Tibial nerve (tissue), 3 donors: ENCODE measurements at regions not wholly inside any gene's neighbourhood (a gene's known extent, or its start where the extent isn't known, plus 50 kb on each side); places are given as distances from the start of the nearest gene placed in this dataset.

Source experiments
- POLR2A ChIP-seq, 2 donors: fragments of 450-650 bp; IDR thresholded peaks; one replicate each; pipeline ENCODE4 v1.6.1; 2017; ENCODE audit warnings: antibody characterized with exemption in 2 of 2, mild to moderate bottlenecking in 2 of 2, moderate library complexity in 2 of 2
- TF ChIP-seq, protein P1 (sequence below), 5 experiments: fragments of 200-600 bp in 3 of 5; fragments of 450-650 bp in 2 of 5; sonication (generic) in 3 of 5; IDR thresholded peaks; one replicate each; pipeline ENCODE4 v1.5.1; 2016 to 2019; ENCODE audit warnings: antibody characterized with exemption in 5 of 5, mild to moderate bottlenecking in 3 of 5, moderate library complexity in 2 of 5

- TF ChIP-seq, protein P1, sequence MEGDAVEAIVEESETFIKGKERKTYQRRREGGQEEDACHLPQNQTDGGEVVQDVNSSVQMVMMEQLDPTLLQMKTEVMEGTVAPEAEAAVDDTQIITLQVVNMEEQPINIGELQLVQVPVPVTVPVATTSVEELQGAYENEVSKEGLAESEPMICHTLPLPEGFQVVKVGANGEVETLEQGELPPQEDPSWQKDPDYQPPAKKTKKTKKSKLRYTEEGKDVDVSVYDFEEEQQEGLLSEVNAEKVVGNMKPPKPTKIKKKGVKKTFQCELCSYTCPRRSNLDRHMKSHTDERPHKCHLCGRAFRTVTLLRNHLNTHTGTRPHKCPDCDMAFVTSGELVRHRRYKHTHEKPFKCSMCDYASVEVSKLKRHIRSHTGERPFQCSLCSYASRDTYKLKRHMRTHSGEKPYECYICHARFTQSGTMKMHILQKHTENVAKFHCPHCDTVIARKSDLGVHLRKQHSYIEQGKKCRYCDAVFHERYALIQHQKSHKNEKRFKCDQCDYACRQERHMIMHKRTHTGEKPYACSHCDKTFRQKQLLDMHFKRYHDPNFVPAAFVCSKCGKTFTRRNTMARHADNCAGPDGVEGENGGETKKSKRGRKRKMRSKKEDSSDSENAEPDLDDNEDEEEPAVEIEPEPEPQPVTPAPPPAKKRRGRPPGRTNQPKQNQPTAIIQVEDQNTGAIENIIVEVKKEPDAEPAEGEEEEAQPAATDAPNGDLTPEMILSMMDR (IDR thresholded peaks at IDR 0.05): no peak
- no peak for TF ChIP-seq POLR2A (IDR thresholded peaks at IDR 0.05)
Observed at GRCh38 chr13:93118081-93118615, 108.5 kb upstream of the GPC6 start.
